NCI-H2227 treated with DMSO at 0.1 percent for 48 hours (cell line): ENCODE measurements at regions not wholly inside any gene's neighbourhood (a gene's known extent, or its start where the extent isn't known, plus 50 kb on each side); places are given as distances from the start of the nearest gene placed in this dataset.
A peak's percentile ranks its signal among the peaks of the same experiment; 100 is the strongest.

Experiments used
- DNase-seq: peaks from one replicate; lab custom pipeline; 2025; lab: John Stamatoyannopoulos, UW

DNA sequence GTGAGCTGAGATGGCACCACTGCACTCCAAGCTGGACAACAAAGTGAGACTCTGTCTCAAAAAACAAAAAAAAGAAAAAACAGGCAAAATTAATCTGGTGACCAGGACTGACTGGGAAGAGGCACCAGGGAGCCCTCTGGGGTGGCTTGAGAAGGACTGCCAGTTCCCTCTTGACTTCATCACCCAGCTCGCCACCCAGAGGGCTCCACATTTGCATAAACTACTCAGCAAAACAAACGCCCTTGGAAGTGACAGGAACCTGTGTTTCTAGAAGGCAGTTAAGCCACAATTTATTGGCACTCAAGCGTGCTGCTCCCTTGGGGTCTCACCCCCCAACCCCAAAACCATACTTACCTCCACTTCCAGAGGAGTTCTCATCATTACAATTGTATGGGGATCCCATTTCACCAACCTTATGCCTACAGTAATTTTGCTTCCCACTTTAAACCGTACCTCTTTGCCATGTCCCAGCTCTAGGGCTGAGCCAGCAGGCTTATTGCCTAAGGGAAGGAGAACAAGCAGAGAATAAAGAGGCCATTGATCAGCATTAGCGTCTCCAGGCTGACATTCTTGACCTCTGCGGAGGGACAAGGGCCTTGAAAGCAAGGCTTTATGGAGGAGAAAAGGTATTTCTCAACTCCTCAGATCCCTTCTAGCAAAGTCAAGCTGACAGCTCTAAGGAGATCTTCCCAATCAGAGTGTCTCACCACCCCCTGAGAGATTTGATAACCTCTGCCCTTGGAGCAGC, 357.4 kb downstream of the SHQ1 start:
- no peak for DNase-seq

DNA sequence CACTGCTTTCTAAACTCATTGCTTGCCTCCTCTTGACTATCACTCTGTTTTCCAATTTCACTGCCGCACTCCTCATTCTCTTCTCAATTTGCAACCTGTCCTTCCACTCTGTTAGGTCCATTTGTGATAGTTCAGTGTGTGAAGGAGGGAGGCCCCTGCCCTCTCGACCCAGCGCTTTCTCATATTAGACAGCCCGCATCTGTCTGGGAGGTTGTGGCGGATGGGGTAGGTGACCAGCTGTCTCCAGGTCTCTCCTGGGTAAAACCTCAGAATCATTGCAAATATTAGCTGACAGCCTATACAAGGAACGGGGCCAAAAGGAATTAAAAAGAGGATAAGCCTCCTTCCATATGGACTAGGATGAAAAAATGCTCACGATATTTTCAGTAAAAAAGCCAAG, 358.3 kb downstream of the SHQ1 start:
- no peak for DNase-seq

DNA sequence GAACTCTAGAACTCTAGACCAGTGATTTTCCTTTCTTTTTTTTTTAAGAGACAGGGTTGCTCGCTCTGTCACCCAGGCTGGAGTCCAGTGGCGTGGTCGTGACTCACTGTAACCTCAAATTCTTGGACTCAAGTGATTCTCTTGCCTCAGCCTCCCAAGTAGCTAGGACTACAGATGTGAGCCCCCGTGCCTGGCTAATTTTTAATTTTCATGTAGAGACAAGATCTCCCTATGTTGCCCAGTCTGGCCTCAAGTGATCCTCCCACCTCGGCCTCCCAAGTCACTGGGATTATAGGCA, 359.6 kb downstream of the SHQ1 start:
- DNase-seq: no peak

DNA sequence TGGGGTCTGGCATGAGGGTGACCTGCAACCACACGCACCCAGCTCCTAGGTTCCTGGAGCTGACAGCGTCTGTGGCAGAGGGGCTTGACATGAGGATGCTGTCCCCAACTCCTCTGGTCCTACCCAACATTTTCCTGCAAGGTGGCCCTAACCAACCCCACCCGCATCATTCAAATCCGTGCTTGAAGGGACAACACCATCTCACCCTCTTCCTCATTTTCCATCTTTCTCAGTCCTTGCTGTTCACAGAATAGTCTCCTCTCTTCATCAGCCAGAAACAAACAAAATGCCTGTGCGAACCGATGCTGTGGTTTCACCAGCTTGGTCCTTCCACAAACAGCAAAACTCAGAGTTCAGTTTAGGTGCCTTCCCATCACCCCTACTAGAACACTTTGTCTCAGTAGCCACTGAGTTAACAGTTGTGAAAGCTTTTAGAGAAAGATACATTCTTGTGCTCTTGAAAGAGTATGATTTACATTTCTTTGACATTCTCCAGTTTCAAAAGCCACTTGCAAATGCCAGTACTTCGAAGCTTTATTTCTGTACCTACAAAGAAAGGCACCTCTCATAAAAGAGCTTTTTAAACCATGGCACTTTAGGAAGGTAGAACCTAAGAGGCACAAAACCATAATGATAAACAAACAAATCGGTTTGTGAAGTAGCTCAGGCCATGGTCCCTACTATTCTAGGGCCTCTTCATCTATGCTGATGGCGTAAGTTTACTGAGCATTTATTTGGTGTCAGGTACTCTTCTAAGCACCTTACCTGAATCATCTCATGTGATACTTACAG, 360.1 kb downstream of the SHQ1 start:
- no peak for DNase-seq

DNA sequence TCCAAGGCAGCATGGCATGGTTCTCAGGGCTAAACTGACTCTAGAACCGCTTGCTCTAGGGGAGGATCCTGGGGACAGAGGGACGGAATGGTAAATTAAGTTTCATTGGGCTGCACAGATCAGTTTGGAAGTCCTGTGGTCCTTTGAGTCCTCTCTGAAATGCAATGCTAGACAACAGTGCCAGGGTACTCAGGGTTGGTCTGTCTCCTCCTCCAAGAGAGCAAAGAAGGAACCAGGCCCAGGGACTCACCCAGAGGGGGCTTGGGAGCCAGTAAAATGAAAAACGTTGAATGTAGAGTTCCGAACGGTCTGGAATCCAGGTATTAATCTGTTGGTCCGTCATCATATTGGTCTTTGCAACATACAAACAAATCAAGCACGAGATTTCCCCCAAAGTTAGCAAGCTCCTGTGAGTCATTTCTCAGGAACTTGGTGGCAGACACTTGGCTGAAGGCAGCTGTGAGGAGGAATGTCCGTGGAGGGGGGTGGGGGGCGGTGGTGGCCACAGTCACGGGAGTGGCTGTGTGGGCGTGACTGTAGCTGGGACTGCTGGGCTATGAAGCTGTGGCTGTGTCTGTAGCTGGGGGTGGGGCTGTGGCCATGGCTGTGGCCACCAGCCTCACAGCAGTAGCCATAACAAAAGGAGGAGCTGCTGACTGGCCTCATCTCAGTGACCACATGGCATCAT, 361.0 kb downstream of the SHQ1 start:
- DNase-seq: no peak

DNA sequence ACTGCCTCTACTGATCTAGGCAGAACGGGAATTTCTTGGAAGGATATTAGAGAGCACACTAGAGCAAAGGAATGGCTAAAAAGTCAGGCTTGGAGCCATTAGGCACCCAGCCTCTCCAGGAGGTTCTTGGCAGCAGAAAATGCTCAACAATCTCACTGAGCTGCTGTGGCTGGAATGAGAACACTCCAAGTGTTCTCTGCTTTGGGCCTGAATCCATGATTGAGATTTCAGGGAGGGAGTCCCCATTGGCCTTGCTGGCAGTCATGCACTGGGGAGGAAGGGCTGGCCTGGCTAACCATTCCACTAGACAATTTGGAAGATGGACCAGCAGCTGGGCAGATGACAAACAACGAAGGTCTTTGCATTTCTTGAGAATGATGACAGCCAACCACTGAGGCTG, 362.6 kb downstream of the SHQ1 start:
- no peak for DNase-seq

DNA sequence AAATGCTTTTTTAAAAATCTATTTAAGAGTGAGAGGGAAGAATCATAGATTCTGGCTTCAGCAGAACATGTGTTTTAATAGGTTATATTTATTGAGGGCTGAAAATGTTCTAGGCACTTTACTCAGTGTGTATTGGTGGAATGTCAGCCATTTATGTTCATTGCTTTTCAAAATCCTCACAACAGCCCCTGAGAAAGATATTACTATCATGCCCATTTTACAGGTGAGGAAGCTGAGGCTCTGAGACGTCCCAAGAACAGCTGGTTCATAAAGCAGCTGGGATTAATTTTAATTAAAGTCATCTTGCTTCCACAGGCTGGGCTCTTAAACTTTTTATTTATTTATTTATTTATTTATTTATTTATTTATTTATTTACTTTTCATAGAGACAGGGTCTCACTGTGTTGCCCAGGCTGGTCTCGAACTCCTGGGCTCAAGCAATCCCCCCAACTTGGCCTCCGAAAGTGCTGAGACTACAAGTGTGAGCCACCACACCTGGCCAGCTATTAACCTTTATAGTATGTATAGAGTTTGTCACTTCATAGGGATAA, 364.6 kb downstream of the SHQ1 start:
- DNase-seq: no peak

DNA sequence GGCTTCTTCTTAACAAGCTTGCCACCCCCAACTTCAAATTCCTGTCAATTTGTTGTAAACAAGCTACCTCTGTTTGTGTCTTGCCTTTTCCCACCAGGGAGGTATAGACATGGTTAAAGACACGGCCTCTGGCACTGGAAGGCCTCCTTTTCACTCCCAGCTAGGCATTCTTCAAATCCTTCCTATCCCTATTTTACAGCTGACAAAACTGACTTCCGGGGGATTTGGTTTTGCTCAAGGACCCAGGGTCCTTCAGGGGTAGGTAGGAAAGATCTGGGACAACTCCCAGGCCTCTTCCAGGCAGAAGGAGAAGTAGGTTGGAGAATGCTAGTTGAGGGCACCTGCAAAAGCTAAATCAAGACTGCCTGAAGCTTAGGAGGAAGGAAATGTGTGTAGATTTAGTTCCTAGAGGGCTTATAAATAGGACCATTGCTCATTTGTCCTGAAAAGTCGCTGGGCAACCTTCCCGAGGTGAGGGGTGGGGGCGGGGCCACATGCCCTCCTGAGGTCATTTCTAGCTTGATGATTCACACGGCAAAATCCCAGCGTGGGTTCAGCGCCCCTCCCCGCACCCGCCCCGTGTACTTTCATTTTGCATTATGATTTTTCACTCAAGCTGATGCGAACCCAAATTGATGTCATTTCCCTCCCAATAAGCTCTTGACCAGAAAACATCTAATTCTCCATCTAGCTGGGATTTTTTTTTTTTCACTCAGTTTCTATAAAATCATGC, 365.5 kb downstream of the SHQ1 start:
- DNase-seq: peak; percentile 8

DNA sequence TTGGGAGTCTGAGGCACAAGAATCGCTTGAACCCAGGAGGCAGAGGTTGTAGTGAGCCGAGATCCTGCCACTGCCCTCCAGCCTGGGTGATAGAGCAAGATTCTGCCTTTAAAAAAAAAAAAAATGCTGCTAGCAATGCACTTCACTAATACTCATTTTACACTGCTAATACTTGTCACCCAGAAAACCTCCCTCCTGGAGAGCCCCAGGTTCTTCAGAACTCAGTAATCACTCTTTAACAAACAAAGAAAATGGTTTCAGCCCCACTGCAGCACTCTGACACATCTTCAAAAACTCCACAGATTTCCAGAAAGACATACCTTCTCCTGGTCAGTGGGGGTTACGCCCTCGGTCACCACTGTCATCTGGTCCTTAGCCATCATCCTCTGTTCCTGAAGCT, 366.7 kb downstream of the SHQ1 start:
- no peak for DNase-seq

DNA sequence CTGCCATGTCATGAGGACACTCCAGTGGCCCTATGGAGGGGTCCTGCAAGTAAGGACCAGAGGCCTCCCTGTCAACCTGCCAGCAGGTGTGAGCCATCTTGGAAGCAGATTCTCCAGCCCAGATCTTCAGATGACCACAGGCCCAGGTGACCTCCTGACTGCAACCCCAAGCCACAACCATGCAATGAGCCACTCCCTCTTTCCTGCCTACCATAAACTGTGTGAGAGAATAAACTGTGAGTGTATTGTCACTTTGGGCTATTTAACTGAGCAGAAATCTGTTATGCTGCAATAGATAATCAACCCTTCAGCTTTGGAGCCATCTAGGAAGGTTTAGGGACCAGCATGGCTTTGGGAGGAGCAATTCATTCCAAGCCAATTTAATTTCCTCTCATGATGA, 367.9 kb downstream of the SHQ1 start:
- DNase-seq: no peak

DNA sequence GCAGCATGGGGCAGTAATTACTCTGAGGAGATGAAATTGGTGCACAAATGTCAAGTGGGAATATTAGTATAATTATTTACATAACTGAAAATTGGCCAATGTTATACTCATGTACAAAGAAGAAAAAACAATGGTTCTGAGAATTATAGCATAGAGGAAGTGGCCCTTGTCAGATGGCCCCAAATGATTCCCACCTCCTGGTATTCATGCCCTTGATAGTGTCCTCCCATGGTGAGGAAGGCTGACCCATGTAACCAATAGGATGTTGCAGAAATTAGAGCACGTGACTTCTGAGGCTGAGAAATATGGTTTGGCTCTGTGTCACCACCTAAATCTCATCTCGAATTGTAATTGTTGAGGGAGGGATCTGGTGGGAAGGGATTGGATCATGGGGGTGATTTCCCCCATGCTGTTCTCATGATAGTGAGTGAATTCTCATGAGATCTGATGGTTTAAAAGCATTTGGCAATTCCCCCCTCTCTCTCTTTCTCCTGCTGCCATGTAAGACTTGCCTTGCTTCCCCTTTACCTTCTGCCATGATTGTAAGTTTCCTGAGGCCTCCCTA, 368.5 kb downstream of the SHQ1 start:
- DNase-seq: no peak

DNA sequence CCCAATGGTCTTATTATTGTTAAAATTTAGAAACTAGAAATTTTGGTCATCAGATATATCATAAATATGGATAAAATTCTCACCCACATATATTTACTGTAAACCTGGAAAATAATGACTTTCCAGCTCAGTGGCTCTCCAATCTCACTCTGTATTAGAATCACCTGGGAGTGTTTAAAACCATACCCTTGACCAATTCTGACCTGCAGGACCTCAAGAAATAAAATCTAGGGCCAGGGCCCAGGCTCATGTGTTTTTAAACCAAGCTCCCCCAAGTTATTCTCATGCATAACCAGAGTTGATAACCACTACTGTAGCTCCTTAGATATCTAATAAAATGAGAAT, 372.1 kb downstream of the SHQ1 start:
- DNase-seq: no peak

DNA sequence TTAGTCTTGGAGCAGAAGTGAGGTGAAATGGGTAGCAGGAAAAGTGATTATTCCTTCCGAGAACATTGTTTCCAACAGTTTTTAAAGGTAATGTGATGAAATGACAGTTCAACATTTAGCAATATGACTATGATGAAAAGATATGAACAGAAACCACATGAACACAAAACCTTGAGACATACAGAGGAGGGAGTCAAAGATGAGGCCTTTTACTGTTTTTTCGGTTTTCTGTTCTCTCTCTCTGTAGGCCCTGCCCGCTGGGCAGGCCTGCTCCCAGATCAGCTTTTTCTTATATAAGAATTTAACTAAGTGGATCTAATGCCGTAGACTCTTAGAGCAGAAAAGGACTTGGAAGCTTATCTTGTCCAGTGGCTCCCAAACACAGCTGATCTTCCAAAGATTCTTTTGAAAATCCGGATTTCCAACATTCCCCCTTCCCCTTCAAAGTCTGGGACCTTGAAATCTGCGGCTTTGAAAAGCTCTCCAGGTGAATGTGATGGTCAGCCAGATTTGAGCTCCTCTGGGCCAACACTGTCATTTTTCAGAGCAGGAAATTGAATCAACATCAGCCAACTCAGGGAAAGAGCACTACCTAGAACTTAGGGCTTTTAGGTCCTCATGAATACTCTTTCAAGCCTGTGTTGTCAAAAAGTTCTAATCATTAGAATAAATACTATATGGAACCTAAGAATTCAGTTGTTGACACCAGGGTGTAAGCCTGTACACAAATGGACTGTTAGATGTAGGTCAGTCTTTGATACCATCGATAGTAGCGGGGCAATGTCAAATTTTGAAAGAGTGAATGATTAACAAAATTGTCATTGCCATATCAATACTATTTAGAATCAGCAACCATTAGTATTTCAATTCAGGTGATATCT, 372.7 kb downstream of the SHQ1 start:
- no peak for DNase-seq

DNA sequence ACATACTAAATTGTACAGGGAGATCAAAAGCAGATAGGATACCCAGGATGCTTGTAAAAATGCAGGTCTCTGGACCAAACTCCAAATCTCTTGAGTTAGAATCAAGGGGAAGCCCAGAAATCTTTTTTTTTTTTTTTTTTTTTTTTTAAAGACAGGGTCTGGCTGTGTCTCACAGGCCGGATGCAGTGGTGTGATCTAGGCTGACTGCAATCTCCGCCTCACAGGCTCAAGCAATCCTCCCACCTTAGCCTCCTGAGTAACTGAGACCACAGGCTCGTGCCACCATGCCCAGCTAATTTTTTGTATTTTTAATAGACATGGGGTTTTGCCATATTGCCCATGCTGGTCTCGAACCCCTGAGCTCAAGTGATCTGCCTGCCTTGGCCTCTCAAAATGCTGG, 373.5 kb downstream of the SHQ1 start:
- DNase-seq: no peak

DNA sequence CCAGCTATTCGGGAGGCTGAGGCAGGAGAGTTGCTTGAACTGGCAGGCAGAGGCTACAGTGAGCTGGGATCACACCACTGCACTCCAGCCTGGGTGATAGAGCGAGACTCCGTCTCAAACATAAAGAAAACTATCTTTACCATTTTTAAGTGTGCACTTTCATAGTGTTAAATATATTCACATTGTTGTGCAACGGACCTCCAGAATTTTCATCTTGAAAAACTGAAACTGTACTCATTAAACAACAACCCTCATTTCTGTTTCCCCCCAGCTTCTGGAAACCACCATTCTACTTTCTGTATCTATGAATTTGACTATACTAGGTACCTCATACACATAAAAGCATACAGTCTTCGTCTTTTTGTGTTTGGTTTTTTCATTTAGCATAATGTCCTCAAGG, 375.1 kb downstream of the SHQ1 start:
- no peak for DNase-seq

DNA sequence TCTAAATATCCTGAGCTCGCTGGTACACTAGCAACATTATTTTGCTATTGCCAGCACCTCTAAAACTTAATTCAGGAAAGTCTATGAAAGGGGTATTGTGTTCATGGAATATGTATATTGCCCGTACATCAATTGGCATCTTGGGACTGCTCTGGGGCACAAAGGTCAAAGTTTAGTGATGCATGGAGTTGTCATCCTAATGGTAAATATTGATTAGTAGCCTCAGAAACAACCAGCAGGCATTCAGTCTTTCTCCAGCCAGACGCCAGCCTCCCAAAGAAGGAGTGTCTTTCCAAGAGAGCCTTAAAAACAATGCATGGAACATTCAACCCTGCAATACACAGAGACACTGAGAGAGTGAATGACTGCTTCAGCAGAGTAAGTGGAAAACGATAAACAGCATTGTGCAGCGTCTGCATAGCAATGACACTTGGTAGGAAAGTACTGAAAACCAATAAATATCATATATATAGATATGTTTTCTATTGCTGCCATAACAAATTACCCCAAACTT, 377.3 kb downstream of the SHQ1 start:
- no peak for DNase-seq

DNA sequence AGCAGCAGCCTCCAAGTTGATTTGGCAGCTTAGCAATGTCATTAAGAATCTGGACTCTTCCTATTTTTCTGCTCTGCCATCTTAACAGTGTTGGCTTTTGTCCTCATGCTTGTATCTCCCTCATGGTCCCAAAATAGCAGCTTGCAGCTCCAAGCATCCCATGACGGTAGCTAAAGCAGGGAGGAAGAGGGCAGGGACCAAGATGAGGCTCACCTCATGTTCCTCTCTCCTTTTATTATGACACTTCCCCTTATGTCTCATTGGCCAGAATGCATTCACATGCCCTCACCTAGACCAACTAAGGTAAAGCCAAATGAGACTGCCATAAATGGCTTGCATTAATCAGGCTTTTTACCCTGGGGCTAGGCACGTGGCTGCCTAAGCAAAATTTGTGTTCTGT, 382.4 kb downstream of the SHQ1 start:
- no peak for DNase-seq

DNA sequence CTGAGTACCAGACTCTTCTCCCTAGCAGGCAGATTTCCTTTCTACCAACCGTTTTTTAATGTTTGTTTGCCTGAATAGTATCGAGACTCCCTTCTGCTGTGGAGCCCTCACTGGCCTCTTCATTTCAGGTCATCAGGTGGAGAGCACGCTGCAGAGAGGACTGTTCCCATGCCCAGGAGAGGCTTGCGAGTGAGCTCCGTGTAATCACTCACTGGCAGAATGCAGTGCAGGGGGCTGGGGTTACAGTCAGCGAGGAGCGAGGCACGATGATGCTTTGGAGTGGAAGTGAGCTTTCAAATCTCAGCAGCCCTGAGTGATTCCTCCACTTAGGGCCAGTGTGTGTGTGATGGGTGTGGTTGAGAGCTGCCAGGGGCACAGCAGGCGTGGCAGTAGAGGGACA, 385.2 kb downstream of the SHQ1 start:
- no peak for DNase-seq

DNA sequence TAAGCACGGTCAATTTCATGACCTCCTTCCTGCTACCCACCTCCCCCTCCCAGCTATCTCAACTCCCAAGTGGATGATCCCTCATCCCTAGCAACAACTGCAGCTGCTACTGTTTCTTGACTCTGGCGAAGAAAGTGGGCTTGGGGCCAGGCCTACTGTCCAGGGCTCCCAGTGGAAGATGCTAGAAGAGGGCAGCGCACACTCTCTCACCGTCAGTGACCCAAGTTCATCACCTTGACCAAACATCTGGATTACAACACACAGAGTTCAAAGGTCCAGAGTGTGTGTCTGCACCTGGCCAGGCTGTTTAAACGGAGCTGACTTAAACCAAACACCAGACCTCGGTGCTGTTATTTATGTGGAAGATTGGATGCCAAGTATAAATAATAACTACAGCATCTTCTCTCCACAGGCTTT, 385.6 kb downstream of the SHQ1 start:
- no peak for DNase-seq

DNA sequence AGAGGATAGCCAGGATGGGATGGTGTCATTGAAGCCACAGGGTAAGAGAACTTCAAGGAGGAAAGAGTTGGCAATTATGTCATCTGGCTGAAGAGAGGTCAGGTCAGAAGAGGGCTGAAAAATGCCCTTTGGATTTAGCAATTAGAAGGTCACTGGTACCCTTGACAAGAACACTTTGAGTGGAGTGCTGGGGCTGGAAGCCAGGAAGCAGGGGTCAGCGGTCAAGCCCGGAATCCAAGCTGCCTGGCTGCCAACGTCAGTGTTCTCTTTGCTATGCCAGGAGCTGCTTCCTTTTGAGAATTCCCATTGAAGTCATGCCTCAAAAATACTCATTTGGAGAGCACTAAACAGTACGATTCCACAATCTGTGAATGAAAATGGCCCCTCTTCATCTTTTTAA, 386.5 kb downstream of the SHQ1 start:
- DNase-seq: no peak
